Bronchial epithelial cell (primary cell): ENCODE measurements at regions not wholly inside any gene's neighbourhood (a gene's known extent, or its start where the extent isn't known, plus 50 kb on each side); places are given as distances from the start of the nearest gene placed in this dataset.

Experiments used
- DNase-seq: peaks from one replicate; pipeline ENCODE4 v3.0.0-alpha.2; 2010; ENCODE audit warnings: low read depth
- FAIRE-seq: peaks from 2 replicates; lab custom pipeline; 2011; peaks lifted over from hg19 to GRCh38; lab: Jason Lieb, UNC
- H3K27me3 ChIP-seq: 2 replicates; pipeline ENCODE4 v1.5.1; 2011; ENCODE audit warnings: low read length; ENCODE audit not compliant: control insufficient read depth, insufficient read depth
- H3K36me3 ChIP-seq: 2 replicates; pipeline ENCODE4 v1.5.1; 2011; ENCODE audit warnings: low read length; ENCODE audit not compliant: control insufficient read depth, insufficient read depth
- H3K4me3 ChIP-seq: 2 replicates; pipeline ENCODE4 v1.5.1; 2011; ENCODE audit warnings: mild to moderate bottlenecking, low read depth, low read length, control low read depth
- TF ChIP-seq, protein P1 (sequence below): IDR thresholded peaks from 2 replicates; pipeline ENCODE4 v1.5.1; 2011; ENCODE audit warnings: mild to moderate bottlenecking, moderate library complexity, low read length, control low read depth, inconsistent platforms; ENCODE audit not compliant: insufficient read depth, severe bottlenecking

DNA sequence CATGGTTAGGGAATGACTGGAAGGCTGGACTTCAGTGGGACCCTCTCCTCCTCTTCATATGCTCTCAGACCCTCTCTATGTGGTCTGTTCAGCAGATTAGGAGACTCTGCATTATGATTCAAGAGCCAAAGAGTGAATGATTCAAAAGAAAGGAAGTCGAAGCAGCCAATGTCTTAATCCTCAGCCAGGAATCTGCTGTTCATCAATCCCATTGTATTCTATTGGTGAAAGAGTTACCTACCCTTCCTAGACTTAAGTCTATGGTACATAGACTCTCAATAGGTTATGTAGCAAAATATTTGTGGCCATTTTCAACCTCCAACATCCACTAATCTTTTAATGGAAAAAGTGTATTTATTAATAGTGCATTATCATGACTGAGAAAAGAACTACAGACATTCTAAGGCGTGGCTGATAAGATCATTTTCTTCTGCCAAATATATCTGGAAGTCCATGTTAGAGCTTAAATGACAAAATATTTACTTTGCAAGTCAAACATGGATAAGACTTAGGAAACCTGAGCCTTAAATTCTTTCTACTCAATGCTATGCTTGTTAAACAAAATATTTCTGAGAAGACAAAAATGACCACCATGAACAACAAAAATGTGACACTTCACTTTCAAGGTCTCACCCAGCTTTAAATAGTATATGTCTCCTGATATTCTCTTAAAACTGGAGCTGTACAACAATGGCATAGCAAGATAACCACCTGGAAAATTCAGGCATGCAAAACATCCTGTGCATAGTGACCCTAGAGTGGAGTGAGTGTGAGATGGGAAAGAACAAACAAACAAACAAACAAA is 1100.6 kb downstream of the GALC start:
- no peak for FAIRE-seq
- H3K36me3 ChIP-seq, result no peaks in the 10 kb centered on the region
- no peak overlapping the region for H3K4me3 ChIP-seq
- TF ChIP-seq, protein P1, sequence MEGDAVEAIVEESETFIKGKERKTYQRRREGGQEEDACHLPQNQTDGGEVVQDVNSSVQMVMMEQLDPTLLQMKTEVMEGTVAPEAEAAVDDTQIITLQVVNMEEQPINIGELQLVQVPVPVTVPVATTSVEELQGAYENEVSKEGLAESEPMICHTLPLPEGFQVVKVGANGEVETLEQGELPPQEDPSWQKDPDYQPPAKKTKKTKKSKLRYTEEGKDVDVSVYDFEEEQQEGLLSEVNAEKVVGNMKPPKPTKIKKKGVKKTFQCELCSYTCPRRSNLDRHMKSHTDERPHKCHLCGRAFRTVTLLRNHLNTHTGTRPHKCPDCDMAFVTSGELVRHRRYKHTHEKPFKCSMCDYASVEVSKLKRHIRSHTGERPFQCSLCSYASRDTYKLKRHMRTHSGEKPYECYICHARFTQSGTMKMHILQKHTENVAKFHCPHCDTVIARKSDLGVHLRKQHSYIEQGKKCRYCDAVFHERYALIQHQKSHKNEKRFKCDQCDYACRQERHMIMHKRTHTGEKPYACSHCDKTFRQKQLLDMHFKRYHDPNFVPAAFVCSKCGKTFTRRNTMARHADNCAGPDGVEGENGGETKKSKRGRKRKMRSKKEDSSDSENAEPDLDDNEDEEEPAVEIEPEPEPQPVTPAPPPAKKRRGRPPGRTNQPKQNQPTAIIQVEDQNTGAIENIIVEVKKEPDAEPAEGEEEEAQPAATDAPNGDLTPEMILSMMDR, result no peak
- H3K27me3 ChIP-seq, result no peaks in the 10 kb centered on the region
- no peak for DNase-seq

GRCh38 chr14:86885280-86885679 is 1107.7 kb downstream of the GALC start:
- TF ChIP-seq, protein P1, result no peak
- Histone ChIP-seq H3K4me3 (no peak overlapping the region), H3K27me3 (no peaks in the 10 kb centered on the region), H3K36me3 (no peaks in the 10 kb centered on the region)
- DNase-seq, result no peak
- FAIRE-seq, result no peak

- TF ChIP-seq, protein P1, result no peak
- DNase-seq, result no peak
- FAIRE-seq, result no peak
- Histone ChIP-seq H3K4me3 (no peak overlapping the region), H3K36me3 (no peaks in the 10 kb centered on the region), H3K27me3 (no peaks in the 10 kb centered on the region)
Observed at GRCh38 chr14:86884498-86884897, 1108.5 kb downstream of the GALC start.

GRCh38 chr14:86882818-86883217 is 1110.2 kb downstream of the GALC start:
- no peak for FAIRE-seq
- H3K27me3 ChIP-seq, result no peaks in the 10 kb centered on the region
- no peak overlapping the region for H3K4me3 ChIP-seq
- no peaks in the 10 kb centered on the region for H3K36me3 ChIP-seq
- TF ChIP-seq, protein P1, result no peak
- DNase-seq, result no peak

GRCh38 chr14:86865934-86866333 is 1127.0 kb downstream of the GALC start:
- Histone ChIP-seq H3K4me3 (no peak overlapping the region), H3K36me3 (no peaks in the 10 kb centered on the region), H3K27me3 (no peaks in the 10 kb centered on the region)
- FAIRE-seq (no peak), DNase-seq (no peak)
- TF ChIP-seq, protein P1, result no peak
